NCI-H2196 treated with DMSO at 0.1 percent for 48 hours (cell line): ENCODE measurements at regions not wholly inside any gene's neighbourhood (a gene's known extent, or its start where the extent isn't known, plus 50 kb on each side); places are given as distances from the start of the nearest gene placed in this dataset.

ENCODE experiments used
- DNase-seq: peaks from one replicate; lab custom pipeline; 2025; ENCODE audit not compliant: unreplicated experiment; lab: John Stamatoyannopoulos, UW

GRCh38 chr3:195005759-195006510, 265.0 kb downstream of the XXYLT1 start:
- no peak for DNase-seq

GRCh38 chr3:195007151-195007550, 263.8 kb downstream of the XXYLT1 start:
- DNase-seq, result no peak

- DNase-seq, result no peak
Observed at GRCh38 chr3:195007766-195008165, 263.2 kb downstream of the XXYLT1 start.

- DNase-seq, result no peak
Observed at GRCh38 chr3:195008816-195009215, 262.1 kb downstream of the XXYLT1 start.

GRCh38 chr3:195009616-195010015, 261.3 kb downstream of the XXYLT1 start:
- no peak for DNase-seq

GRCh38 chr3:195010551-195011100, 260.3 kb downstream of the XXYLT1 start:
- DNase-seq, result no peak

- no peak for DNase-seq
Observed at GRCh38 chr3:195011231-195011834, 259.6 kb downstream of the XXYLT1 start.

GRCh38 chr3:195012100-195012499, 258.9 kb downstream of the XXYLT1 start:
- no peak for DNase-seq

GRCh38 chr3:195012571-195012970, 258.4 kb downstream of the XXYLT1 start:
- no peak for DNase-seq

- no peak for DNase-seq
Observed at GRCh38 chr3:195013411-195014361, 257.3 kb downstream of the XXYLT1 start.

GRCh38 chr3:195015021-195015420, 255.9 kb downstream of the XXYLT1 start:
- no peak for DNase-seq

GRCh38 chr3:195017151-195017550, 253.8 kb downstream of the XXYLT1 start:
- DNase-seq, result no peak
